ENCODE measurements at regions not wholly inside any gene's neighbourhood (a gene's known extent, or its start where the extent isn't known, plus 50 kb on each side); places are given as distances from the start of the nearest gene placed in this dataset.

DNA sequence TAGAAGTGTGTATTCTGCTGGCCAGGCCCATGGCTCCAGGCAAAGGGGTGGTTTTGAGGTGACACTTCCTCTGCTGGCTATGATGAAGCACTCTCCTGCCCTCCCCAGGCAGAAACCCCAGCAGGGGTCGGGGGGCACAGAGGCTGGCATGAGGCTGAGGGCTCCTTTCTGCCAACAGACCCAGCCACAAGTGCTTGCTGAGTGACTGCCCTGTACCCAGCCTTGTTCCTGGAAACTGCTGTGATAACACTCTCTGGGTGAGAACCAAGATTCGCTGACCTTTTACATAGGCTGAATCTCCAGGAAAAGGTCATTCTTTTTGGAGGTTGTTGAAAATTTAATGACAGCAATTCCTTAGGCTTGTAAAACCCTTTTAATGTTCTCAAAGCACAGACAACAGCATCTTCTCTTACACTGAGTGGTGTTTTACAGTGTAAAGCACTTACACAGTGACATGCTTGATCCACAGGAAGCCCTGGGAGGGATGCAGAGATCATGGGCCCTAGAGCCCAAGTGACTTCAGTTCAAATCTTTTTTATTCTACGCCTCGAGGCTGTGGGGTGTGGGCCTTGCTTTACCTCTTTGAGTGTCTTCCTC is 155.5 kb upstream of the FGGY start:
- TF ChIP-seq, protein P1, sequence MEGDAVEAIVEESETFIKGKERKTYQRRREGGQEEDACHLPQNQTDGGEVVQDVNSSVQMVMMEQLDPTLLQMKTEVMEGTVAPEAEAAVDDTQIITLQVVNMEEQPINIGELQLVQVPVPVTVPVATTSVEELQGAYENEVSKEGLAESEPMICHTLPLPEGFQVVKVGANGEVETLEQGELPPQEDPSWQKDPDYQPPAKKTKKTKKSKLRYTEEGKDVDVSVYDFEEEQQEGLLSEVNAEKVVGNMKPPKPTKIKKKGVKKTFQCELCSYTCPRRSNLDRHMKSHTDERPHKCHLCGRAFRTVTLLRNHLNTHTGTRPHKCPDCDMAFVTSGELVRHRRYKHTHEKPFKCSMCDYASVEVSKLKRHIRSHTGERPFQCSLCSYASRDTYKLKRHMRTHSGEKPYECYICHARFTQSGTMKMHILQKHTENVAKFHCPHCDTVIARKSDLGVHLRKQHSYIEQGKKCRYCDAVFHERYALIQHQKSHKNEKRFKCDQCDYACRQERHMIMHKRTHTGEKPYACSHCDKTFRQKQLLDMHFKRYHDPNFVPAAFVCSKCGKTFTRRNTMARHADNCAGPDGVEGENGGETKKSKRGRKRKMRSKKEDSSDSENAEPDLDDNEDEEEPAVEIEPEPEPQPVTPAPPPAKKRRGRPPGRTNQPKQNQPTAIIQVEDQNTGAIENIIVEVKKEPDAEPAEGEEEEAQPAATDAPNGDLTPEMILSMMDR (IDR thresholded peaks at IDR 0.05), result no peak
- TF ChIP-seq POLR2A (IDR thresholded peaks at IDR 0.05), result no peak

Measured in thyroid gland (tissue), 4 donors.